Body of pancreas (tissue), 4 donors: ENCODE measurements at regions not wholly inside any gene's neighbourhood (a gene's known extent, or its start where the extent isn't known, plus 50 kb on each side); places are given as distances from the start of the nearest gene placed in this dataset.

Source experiments
- ATAC-seq: fragments of 150-250 bp; one replicate; pipeline ENCODE4 v1.9.1; 2016
- DNase-seq, 4 donors: peaks; one replicate each; pipeline ENCODE4 v3.0.0-alpha.2; 2019
- H3K27ac ChIP-seq, 4 donors: fragments of 200-600 bp; sonication (generic); 1 replicate in 3 of 4; 2 replicates in 1 of 4; pipeline versions ENCODE4 v1.5.1 to v1.6.1; 2016 to 2019; ENCODE audit warnings: mild to moderate bottlenecking in 1 of 4, mixed read lengths in 1 of 4, moderate library complexity in 1 of 4
- H3K27me3 ChIP-seq, 2 donors: fragments of 200-600 bp; sonication (generic); one replicate each; pipeline ENCODE4 v1.6.0; 2016; ENCODE audit warnings: mild to moderate bottlenecking in 1 of 2
- H3K36me3 ChIP-seq, 2 donors: fragments of 200-600 bp; sonication (generic); replicated peaks in 1 of 2; 2 replicates each; pipeline ENCODE4 v1.5.1; 2016; ENCODE audit warnings: low read depth in 2 of 2; ENCODE audit not compliant: insufficient read depth in 1 of 2
- H3K4me1 ChIP-seq: fragments of 200-600 bp; sonication (generic); one replicate; pipeline ENCODE4 v1.6.0; 2016
- H3K4me3 ChIP-seq, 2 donors: fragments of 200-600 bp; sonication (generic); 1 replicate in 1 of 2; 2 replicates in 1 of 2; pipeline ENCODE4 v1.5.1; 2016 to 2019
- H3K9me3 ChIP-seq, 3 donors: fragments of 200-600 bp; sonication (generic); 1 replicate in 2 of 3; 2 replicates in 1 of 3; pipeline ENCODE4 v1.5.1; 2016
- CTCF ChIP-seq, 7 experiments: fragments of 450-650 bp in 4 of 7; fragments of 200-600 bp in 3 of 7; sonication (generic) in 3 of 7; IDR thresholded peaks; one replicate each; pipeline ENCODE4 v1.5.1; 2016 to 2019; ENCODE audit warnings: antibody characterized with exemption in 7 of 7
- POLR2A ChIP-seq, 3 donors: fragments of 450-650 bp; IDR thresholded peaks; one replicate each; pipeline ENCODE4 v1.6.1; 2016; ENCODE audit warnings: antibody characterized with exemption in 3 of 3, mild to moderate bottlenecking in 2 of 3
- WGBS, 2 donors: methylation state at CpG; one replicate each; pipeline ENCODE4 v1.1.5; 2017; 5-methylcytosine and 5-hydroxymethylcytosine counted together
- intact Hi-C: fragments of 100-400 bp; cut with DNase I; formaldehyde crosslinking; loops from one replicate; pipeline ENCODE4 v1.15.1; 2023

- no peak for TF ChIP-seq POLR2A (IDR thresholded peaks at IDR 0.05)
- TF ChIP-seq CTCF (IDR thresholded peaks at IDR 0.05), result no peak
- intact Hi-C loops, result no loop called here
- Histone ChIP-seq H3K27ac (no peak overlapping the region), H3K27me3 (no peaks in the 10 kb centered on the region), H3K36me3 (no peaks in the 10 kb centered on the region), H3K4me3 (no peak overlapping the region), H3K4me1 (no peaks in the 10 kb centered on the region), H3K9me3 (no peaks in the 10 kb centered on the region)
- ATAC-seq (no peak), DNase-seq (peak in 1 of 4 donors; percentile 18)
- WGBS, 2 donors, result 93 to 97% methylated on average over 20 to 23 of the region's 38 CpGs
Measured at GRCh38 chr3:148280623-148281242, 417.0 kb upstream of the AGTR1 start.

- no peaks in the 10 kb centered on the region for H3K36me3 ChIP-seq
- DNase-seq (no peak), ATAC-seq (no peak)
- H3K27me3 ChIP-seq, result no peaks in the 10 kb centered on the region
- 92 to 95% methylated on average over 6 of the region's 6 CpGs for WGBS, 2 donors
- TF ChIP-seq CTCF (IDR thresholded peaks at IDR 0.05), result no peak
- no peak for TF ChIP-seq POLR2A (IDR thresholded peaks at IDR 0.05)
- intact Hi-C loops, result no loop called here
- no peaks in the 10 kb centered on the region for H3K9me3 ChIP-seq
- no peak overlapping the region for H3K27ac ChIP-seq
- no peak overlapping the region for H3K4me3 ChIP-seq
- no peaks in the 10 kb centered on the region for H3K4me1 ChIP-seq
Measured at GRCh38 chr3:148289159-148289558, 408.5 kb upstream of the AGTR1 start.

- H3K4me1 ChIP-seq, result no peaks in the 10 kb centered on the region
Measured at GRCh38 chr3:148297013-148297412, 400.7 kb upstream of the AGTR1 start.

GRCh38 chr3:148307443-148307843 lies 390.3 kb upstream of the AGTR1 start:
- no peak for ATAC-seq
- 60 to 61% methylated on average over 2 of the region's 2 CpGs for WGBS, 2 donors
- intact Hi-C loops, result no loop called here

More at GRCh38 chr3:148297013-148297412, 400.7 kb upstream of the AGTR1 start:
- H3K9me3 ChIP-seq, result no peaks in the 10 kb centered on the region
- no peaks in the 10 kb centered on the region for H3K36me3 ChIP-seq
- H3K4me3 ChIP-seq, result no peak overlapping the region
- ATAC-seq (no peak), DNase-seq (no peak)
- H3K27me3 ChIP-seq, result no peaks in the 10 kb centered on the region
- intact Hi-C loops, result no loop called here
- TF ChIP-seq POLR2A (IDR thresholded peaks at IDR 0.05) (no peak), CTCF (IDR thresholded peaks at IDR 0.05) (no peak)
- no peak overlapping the region for H3K27ac ChIP-seq

More at GRCh38 chr3:148307443-148307843, 390.3 kb upstream of the AGTR1 start:
- no peak overlapping the region for H3K27ac ChIP-seq
- TF ChIP-seq CTCF (IDR thresholded peaks at IDR 0.05), result no peak
- no peak for TF ChIP-seq POLR2A (IDR thresholded peaks at IDR 0.05)
- H3K9me3 ChIP-seq, result no peaks in the 10 kb centered on the region
- H3K36me3 ChIP-seq, result no peaks in the 10 kb centered on the region
- DNase-seq, result no peak
- no peaks in the 10 kb centered on the region for H3K4me1 ChIP-seq
- H3K27me3 ChIP-seq, result no peaks in the 10 kb centered on the region
- H3K4me3 ChIP-seq, result no peak overlapping the region
